ENCODE measurements at regions not wholly inside any gene's neighbourhood (a gene's known extent, or its start where the extent isn't known, plus 50 kb on each side); places are given as distances from the start of the nearest gene placed in this dataset.

DNA sequence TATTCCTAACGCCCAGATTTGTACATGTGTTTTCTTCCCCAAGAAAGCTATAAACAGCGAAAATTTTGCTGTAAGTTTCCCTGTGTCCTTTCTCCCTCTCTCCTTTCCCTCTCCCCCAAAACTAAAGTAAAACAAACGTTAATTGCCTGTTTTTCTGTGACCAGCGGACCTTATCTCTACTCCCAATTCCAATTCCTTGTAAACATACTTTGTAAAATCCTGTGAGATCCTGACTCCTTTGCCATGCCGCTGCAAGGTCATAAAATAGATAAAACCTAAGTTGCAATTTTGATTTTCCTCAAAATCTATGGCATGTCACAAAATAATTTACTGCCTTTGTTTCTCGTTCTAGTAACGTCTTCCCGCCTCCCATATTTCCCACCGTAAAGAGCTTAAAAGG lies 217.6 kb downstream of the USP6NL start:
- SMC1A ChIA-PET (ENCODE audit: uncharacterized antibody, unreplicated experiment), result interaction anchor here (1.0 kb wide), 1 partner anchor 8 kb away, joined by 3 read pairs; no protein-coding TSS in a partner anchor
- intact Hi-C loops (cut with micrococcal nuclease; ENCODE audit: unreplicated experiment) (no loop called here), in situ Hi-C loops (cut with MboI) (no loop called here)
- Histone ChIP-seq H4K20me1 (ENCODE audit: control insufficient read depth, insufficient read depth) (no peaks in the 10 kb centered on the region), H3K4me1 (ENCODE audit: control insufficient read depth, insufficient read depth, low read length) (no peaks in the 10 kb centered on the region), H3K27me3 (replicated peaks in 1 of 2; ENCODE audit: control insufficient read depth in 2 of 2, insufficient read depth in 2 of 2, low read length in 1 of 2) (peaks cover 0 to 1% of the 10 kb centered on the region in 2 experiments; a peak in 1 of 4 replicates), H3K79me2 (ENCODE audit: control insufficient read depth, insufficient read depth, low read length) (no peaks in the 10 kb centered on the region), H3K9me3 (replicated peaks; ENCODE audit: control insufficient read depth, insufficient read depth, low read length) (no peaks in the 10 kb centered on the region), H3K27ac (ENCODE audit: control insufficient read depth, insufficient read depth) (no peak overlapping the region), H2AFZ (ENCODE audit: control insufficient read depth, low read depth, low read length) (no peak overlapping the region), H3K9ac (ENCODE audit: control insufficient read depth, insufficient read depth, low read length) (no peak overlapping the region), H3K36me3 (ENCODE audit: control insufficient read depth in 2 of 2, insufficient read depth in 2 of 2, low read length in 1 of 2) (no peaks in the 10 kb centered on the region), H3K4me3 (no peak overlapping the region), H3K4me2 (ENCODE audit: control insufficient read depth, insufficient read depth) (no peak overlapping the region)
- TF ChIP-seq POU2F2 (IDR thresholded peaks at IDR 0.05; ENCODE audit: borderline replicate concordance, low read depth, low read length) (no peak), SMAD5 (IDR thresholded peaks at IDR 0.05; ENCODE audit: low read depth) (no peak), POLR2AphosphoS5 (IDR thresholded peaks at IDR 0.05; ENCODE audit: low read length) (no peak), MXI1 (IDR thresholded peaks at IDR 0.05; ENCODE audit: low read depth, low read length) (no peak), PML (IDR thresholded peaks at IDR 0.05; ENCODE audit: low read length) (no peak), ZNF687 (IDR thresholded peaks at IDR 0.05) (no peak), CREB1 (IDR thresholded peaks at IDR 0.05; ENCODE audit: low read depth) (no peak), SIN3A (IDR thresholded peaks at IDR 0.05; ENCODE audit: low read depth, low read length) (no peak), MYB (IDR thresholded peaks at IDR 0.05; ENCODE audit: borderline replicate concordance, low read depth, low read length) (no peak), MEF2A (IDR thresholded peaks at IDR 0.05; ENCODE audit: insufficient read depth, low read depth, low read length) (no peak), CHD4 (IDR thresholded peaks at IDR 0.05) (no peak), STAT3 (IDR thresholded peaks at IDR 0.05; ENCODE audit: low read depth, low read length) (no peak), NFXL1 (IDR thresholded peaks at IDR 0.05; ENCODE audit: borderline replicate concordance) (no peak), SPI1 (IDR thresholded peaks at IDR 0.05; ENCODE audit: borderline replicate concordance, insufficient read depth, low read depth, low read length) (no peak)
- no peak for DNase-seq (ENCODE audit: low read depth, low spot score)
- WGBS (ENCODE audit: insufficient coverage, insufficient replicate concordance, low lambda C conversion rate, missing lambda C conversion rate), result 13% methylated on average over 9 of the region's 9 CpGs
- RAD21 ChIA-PET (ENCODE audit: unreplicated experiment), result no interaction called here
- FAIRE-seq, result no peak
- POLR2A ChIA-PET, result no interaction called here
- BruUV-seq (replicated peaks), result no TSS peak
- ATAC-seq, result no peak
- CTCF ChIA-PET, result no interaction called here

Data from GM12878 (cell line).